ENCODE measurements at regions not wholly inside any gene's neighbourhood (a gene's known extent, or its start where the extent isn't known, plus 50 kb on each side); places are given as distances from the start of the nearest gene placed in this dataset.

DNA sequence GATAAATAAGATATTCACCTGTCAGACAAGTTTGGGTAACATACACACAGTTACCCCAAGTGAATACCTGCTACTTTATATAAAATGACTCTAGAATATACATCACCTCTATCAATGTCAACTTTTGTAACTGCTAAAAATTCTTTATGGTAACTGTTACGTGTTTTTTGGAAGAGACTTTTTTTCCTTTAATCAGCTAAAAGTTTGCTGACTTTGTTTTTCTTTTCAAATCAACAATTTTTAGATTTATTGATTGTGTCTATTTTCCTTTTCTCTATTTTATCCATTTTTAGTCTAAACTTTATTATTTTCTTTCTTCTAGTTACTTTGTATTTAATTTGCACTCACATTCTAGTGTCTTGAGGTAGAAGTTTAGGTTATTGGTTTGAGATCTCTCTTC is 1106.6 kb upstream of the LCORL start:
- DNase-seq (ENCODE audit: low spot score), result no peak
- no peak for TF ChIP-seq CTCF (IDR thresholded peaks at IDR 0.05; ENCODE audit: extremely low read depth, missing control alignments)

DNA sequence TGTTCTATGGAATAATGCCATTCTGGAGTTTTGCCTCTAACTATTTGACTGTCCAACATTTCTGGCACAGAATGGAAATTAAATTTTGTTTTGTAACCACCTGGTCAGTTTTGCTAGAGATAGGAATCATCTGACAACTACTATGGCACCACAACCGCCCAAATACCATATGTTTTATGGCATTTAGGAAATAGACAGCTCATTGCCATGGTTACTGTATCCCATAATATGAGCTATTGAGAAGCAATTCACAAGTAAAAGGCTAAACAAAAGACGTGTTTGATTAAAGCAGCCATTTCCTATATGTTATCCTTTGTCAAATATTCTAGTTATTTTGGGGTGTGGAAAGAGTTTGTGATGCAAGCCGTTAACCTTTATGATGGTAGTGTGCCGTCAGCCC is 1105.3 kb upstream of the LCORL start:
- TF ChIP-seq CTCF (IDR thresholded peaks at IDR 0.05; ENCODE audit: extremely low read depth, missing control alignments), result no peak
- no peak for DNase-seq (ENCODE audit: low spot score)

GRCh38 chr4:19123681-19124080 is 1102.1 kb upstream of the LCORL start:
- DNase-seq (ENCODE audit: low spot score), result no peak
- no peak for TF ChIP-seq CTCF (IDR thresholded peaks at IDR 0.05; ENCODE audit: extremely low read depth, missing control alignments)

- no peak for DNase-seq (ENCODE audit: low spot score)
- no peak for TF ChIP-seq CTCF (IDR thresholded peaks at IDR 0.05; ENCODE audit: extremely low read depth, missing control alignments)
These were observed 1098.5 kb upstream of the LCORL start for GRCh38 chr4:19119904-19120560.

DNA sequence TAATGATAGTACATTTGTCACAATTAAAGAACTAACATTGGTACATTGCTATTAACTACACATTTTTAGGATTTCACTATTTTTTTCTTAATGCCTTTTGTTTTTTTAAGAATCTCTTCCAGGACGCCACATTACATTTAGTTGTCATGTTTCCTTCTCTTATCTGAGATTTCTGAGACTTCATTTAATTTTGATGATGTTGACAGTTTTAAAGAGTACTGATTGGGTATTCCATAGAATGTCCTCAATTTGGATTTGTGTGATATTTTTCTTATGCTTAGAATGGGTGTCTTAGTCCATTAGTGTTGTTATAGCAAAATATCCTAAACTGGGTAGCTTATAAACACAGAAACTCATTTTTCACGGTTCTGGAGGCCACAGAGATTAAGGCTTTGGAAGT is 1095.5 kb upstream of the LCORL start:
- no peak for TF ChIP-seq CTCF (IDR thresholded peaks at IDR 0.05; ENCODE audit: extremely low read depth, missing control alignments)
- no peak for DNase-seq (ENCODE audit: low spot score)

DNA sequence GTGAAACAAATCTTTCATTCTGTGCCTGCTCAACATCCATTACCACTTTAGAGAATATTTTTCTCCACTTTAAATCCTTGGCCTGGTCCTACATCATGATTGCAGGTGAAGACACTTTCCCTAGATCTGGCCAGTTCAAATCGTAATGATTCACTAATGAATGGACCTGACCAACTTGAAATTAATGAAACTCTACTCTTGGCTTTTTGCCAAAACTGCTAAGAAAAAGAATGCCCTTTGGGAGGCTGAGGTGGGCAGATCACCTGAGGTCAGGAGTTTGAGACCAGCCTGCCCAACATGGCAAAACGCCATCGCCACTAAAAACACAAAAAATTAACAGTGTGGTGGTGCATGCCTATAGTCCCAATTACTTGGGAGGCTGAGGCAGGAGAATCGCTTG is 1082.6 kb upstream of the LCORL start:
- no peak for DNase-seq (ENCODE audit: low spot score)
- no peak for TF ChIP-seq CTCF (IDR thresholded peaks at IDR 0.05; ENCODE audit: extremely low read depth, missing control alignments)

DNA sequence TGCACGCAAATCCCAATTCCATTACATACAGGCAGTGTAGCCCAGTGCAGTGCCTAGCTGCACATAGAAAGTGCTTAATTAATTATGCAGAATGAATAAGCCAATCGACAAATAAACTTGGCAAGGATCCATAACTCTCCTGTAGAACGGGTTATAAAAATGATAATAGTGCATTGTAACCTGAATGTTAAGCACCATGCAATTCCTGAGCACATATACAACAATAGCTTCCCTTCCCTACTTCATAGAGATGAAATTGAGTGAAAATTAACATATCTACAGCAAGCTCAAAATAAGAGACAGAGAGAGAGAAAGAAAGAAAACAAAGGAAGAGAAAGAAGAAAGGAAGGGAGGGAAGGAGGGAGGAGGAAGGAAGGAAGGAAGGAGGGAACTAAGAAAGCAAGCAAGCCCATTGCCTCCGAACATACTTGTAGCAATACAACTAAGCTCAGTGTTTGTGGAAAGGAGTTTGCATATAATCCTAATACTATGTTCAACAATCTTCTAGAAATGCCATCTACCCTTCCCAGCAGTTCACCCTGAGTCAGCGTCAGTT is 1074.0 kb upstream of the LCORL start:
- no peak for TF ChIP-seq CTCF (IDR thresholded peaks at IDR 0.05; ENCODE audit: extremely low read depth, missing control alignments)
- no peak for DNase-seq (ENCODE audit: low spot score)
